Upper lobe of left lung (tissue), 4 donors: ENCODE measurements at regions not wholly inside any gene's neighbourhood (a gene's known extent, or its start where the extent isn't known, plus 50 kb on each side); places are given as distances from the start of the nearest gene placed in this dataset.

Experiments used
- CTCF ChIP-seq, 6 experiments: fragments of 450-650 bp in 4 of 6; fragments of 200-600 bp in 2 of 6; sonication (generic) in 2 of 6; IDR thresholded peaks; one replicate each; pipeline ENCODE4 v1.5.1; 2016 to 2019; ENCODE audit warnings: antibody characterized with exemption in 6 of 6
- EP300 ChIP-seq, 4 donors: sonication (generic); formaldehyde crosslinking; IDR thresholded peaks; one replicate each; pipeline ENCODE4 v1.5.1; 2017; ENCODE audit warnings: antibody characterized with exemption in 4 of 4, control low read depth in 2 of 4
- POLR2A ChIP-seq, 4 donors: fragments of 450-650 bp; IDR thresholded peaks; one replicate each; pipeline ENCODE4 v1.5.1; 2016 to 2017; ENCODE audit warnings: antibody characterized with exemption in 4 of 4, mild to moderate bottlenecking in 2 of 4

- TF ChIP-seq CTCF (IDR thresholded peaks at IDR 0.05), result no peak
- no peak for TF ChIP-seq POLR2A (IDR thresholded peaks at IDR 0.05)
- no peak for TF ChIP-seq EP300 (IDR thresholded peaks at IDR 0.05)
Observed at GRCh38 chr12:113655479-113655878, 183.8 kb upstream of the LHX5 start.
